Stimulated activated naive CD8-positive, alpha-beta T cell treated with anti-CD3 and anti-CD28 coated beads, Interleukin-15, amount 100 ng/mL, for 72 hours (primary cell): ENCODE measurements at regions not wholly inside any gene's neighbourhood (a gene's known extent, or its start where the extent isn't known, plus 50 kb on each side); places are given as distances from the start of the nearest gene placed in this dataset.

Experiments
- ATAC-seq: fragments of 150-1000 bp; cut with Tn5 transposase; 2 replicates; pipeline ENCODE4 v1.10.0; 2021; ENCODE audit warnings: mild to moderate bottlenecking, moderate library complexity
- DNase-seq, 2 donors: peaks; one replicate each; pipeline ENCODE4 v3.0.0; 2021 to 2022
- H3K27ac Mint-ChIP-seq, 2 donors: one replicate each; pipeline ENCODE4 v1.8.0; 2022; ENCODE audit warnings: mild to moderate bottlenecking in 2 of 2, mixed read lengths in 2 of 2, moderate library complexity in 2 of 2
- H3K27me3 Mint-ChIP-seq: one replicate; pipeline ENCODE4 v1.8.0; 2022; ENCODE audit warnings: mixed read lengths
- H3K4me1 Mint-ChIP-seq: one replicate; pipeline ENCODE4 v1.8.0; 2022; ENCODE audit warnings: mild to moderate bottlenecking, mixed read lengths
- H3K4me3 Mint-ChIP-seq, 2 donors: one replicate each; pipeline ENCODE4 v1.8.0; 2022; ENCODE audit warnings: mild to moderate bottlenecking in 2 of 2, mixed read lengths in 2 of 2, moderate library complexity in 1 of 2
- H3K9me3 Mint-ChIP-seq, 2 donors: one replicate each; pipeline ENCODE4 v1.8.0; 2022; ENCODE audit warnings: mixed read lengths in 2 of 2

DNA sequence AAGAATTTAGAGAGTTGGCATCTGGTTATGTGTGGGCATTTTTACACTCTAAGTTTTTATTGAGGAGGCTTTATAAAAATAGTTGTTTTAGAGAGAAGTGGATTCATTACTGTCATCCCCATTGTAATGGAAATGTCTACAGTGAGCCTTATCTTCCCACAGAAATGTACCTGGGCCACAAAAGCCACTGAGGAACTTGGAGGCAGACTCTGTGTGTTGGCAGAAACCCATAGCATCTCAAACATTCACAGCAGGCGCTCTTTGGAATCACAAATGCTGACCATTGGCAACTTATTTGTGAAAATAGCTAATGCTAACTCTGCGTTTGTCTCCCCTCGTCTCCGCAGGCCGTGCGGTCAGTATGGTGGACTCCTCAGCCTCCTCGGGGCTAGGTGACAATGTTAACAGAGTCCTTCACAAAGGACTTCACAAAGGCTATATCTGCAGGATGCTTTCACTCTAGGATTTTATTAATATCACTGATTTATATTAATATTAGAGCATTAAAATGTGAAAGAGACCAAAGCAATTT is 689.1 kb upstream of the POU3F3 start:
- ATAC-seq (no peak), DNase-seq (no peak)
- Mint-ChIP-seq H3K4me1 (no peaks in the 10 kb centered on the region), H3K27me3 (no peaks in the 10 kb centered on the region), H3K4me3 (no peak overlapping the region), H3K27ac (no peak overlapping the region), H3K9me3 (peaks cover 10 to 12% of the 10 kb centered on the region in 2 donors)

DNA sequence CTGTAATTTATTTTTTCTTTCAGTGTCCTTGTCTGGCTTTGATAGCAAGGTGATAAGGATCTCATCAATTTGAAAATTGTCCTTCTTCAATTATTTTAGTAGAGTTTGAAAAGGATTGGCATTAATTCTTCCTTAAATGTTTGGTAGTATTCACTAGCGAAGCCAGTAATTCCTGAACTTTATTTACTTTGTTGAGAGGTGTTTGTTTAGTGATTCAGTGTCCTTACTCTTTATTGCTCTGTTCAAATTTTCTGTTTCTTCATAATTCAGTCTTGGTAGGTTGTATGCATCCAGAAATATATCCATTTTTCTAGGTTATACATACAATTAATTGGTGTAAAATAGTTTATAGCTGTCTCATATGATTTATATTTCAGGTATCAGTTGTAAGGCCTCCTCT is 676.7 kb upstream of the POU3F3 start:
- Mint-ChIP-seq H3K4me3 (no peak overlapping the region), H3K4me1 (no peaks in the 10 kb centered on the region), H3K27ac (no peak overlapping the region), H3K9me3 (peaks cover 10 to 35% of the 10 kb centered on the region in 2 donors), H3K27me3 (no peaks in the 10 kb centered on the region)
- DNase-seq (no peak), ATAC-seq (no peak)

DNA sequence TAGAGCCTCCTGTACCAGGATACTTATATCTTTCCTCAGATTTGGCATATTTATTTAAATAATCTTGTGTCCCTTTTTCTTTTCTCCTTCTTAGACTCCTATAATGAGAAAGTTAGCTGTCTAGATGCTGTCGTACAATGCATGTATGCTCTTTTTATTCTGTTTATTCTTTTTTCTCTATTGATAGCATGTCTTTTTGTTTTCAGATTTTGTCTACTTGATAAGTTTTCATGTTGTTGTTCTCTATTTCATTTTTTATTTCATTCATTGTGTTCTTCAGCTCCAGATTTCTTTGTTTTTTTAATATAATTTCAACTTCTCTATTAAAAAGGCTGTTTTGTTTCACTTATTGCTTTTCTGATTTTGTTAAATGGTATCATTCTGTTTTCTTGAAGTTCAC is 674.3 kb upstream of the POU3F3 start:
- Mint-ChIP-seq H3K27ac (no peak overlapping the region), H3K4me1 (no peaks in the 10 kb centered on the region), H3K4me3 (no peak overlapping the region), H3K9me3 (peaks cover 15 to 42% of the 10 kb centered on the region in 2 donors), H3K27me3 (no peaks in the 10 kb centered on the region)
- ATAC-seq (no peak), DNase-seq (no peak)

DNA sequence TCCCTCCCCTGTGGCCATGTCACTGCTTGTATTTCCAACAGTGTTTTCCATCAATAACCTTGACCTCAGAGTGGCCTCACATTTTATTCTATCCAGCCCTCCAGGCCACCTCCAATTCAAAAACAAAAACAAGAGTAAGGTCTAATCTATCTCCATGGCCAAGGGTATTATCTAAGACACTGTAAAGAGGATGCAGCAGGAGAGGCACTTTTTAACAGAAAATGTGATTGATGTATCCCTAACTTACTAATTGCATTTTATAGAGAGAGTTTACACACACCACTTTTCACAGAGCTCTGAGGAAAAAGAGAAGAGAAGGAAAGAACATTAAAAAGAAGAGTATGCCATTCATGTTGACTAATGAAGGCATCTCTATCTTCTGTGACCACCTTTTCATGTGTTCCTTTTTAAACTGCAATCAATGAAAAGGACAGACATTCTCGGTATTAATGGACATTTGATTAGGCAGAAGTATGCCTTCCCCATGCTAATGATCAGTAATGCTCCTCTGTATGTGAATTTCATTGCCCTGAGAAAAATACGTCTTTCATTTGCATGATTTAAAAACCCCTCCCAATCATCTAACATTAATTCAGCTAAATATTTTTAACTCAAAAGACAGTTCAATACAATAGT is 653.3 kb upstream of the POU3F3 start:
- no peak overlapping the region for H3K4me3 Mint-ChIP-seq

DNA sequence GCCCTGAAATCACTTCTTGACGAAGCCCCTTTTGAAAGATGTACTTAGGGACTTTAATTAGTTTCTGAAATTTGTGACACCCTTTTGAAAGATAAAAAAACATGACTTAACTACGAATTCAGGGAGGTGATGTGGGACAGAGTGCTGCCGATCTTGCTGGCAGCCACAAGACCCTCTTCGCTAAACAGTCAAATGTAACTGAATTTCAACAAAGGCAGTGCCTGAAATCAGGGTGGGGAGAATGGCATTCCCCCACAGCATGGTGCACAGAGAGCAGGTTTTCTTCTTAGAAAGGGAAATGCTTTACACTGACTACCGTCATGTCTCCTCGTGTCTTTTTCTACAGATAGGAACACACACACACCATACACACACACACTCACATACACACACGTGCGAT is 640.2 kb upstream of the POU3F3 start:
- H3K27me3 Mint-ChIP-seq = no peaks in the 10 kb centered on the region
- H3K4me3 Mint-ChIP-seq = no peak overlapping the region
- H3K4me1 Mint-ChIP-seq = no peaks in the 10 kb centered on the region
- ATAC-seq (no peak), DNase-seq (no peak)
- H3K9me3 Mint-ChIP-seq = peaks cover 0 to 13% of the 10 kb centered on the region in 2 donors
- H3K27ac Mint-ChIP-seq = no peak overlapping the region

More for the DNA sequence above, 653.3 kb upstream of the POU3F3 start:
- ATAC-seq (no peak), DNase-seq (no peak)
- Mint-ChIP-seq H3K27me3 (no peaks in the 10 kb centered on the region), H3K27ac (no peak overlapping the region), H3K9me3 (peaks cover 0 to 7% of the 10 kb centered on the region in 2 donors), H3K4me1 (no peaks in the 10 kb centered on the region)

DNA sequence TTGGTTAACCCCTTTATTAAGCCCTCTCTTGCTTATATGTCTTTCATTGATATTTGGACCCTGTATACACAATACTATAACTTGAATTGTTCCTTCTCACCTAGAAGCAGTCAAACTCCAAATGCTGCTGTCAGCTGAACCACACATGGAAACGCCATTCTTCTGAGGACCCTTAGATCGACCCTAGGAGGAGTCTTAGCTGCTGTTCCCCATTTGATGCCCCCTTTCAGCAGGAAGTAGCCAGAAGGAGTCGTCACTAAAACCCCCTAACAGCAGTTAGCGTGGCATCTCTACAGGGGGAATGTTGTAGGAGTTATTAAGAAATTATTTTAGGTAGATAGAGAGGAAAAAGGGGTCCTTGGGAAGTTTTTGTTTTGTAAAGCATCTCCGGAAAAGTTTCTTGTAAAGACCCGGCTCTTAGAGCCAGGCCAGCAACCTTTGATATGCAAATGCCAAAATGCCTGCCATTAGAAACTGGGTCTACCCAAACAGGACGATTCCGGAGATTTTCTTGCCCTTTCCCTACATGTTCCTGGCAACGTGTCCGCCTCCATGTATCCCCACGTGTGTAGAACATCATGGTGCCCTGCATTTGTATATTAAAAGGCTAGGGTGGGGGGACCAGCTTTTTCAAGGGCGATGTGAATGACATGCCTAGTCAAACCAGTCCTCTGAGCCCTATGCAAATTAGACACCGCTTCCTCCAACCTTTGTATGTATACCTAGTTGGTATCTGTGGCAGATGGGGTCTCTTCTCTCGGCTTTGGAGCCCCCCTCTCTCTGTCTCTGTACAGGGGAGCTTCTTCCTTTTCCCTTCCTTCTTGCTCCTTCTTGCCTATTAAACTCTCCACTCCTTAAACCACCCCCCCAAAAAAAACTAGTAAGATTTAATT is 638.4 kb upstream of the POU3F3 start:
- Mint-ChIP-seq H3K4me3 (no peak overlapping the region), H3K27ac (no peak overlapping the region), H3K4me1 (no peaks in the 10 kb centered on the region), H3K27me3 (no peaks in the 10 kb centered on the region), H3K9me3 (peaks cover 0 to 13% of the 10 kb centered on the region in 2 donors)
- ATAC-seq (no peak), DNase-seq (no peak)

DNA sequence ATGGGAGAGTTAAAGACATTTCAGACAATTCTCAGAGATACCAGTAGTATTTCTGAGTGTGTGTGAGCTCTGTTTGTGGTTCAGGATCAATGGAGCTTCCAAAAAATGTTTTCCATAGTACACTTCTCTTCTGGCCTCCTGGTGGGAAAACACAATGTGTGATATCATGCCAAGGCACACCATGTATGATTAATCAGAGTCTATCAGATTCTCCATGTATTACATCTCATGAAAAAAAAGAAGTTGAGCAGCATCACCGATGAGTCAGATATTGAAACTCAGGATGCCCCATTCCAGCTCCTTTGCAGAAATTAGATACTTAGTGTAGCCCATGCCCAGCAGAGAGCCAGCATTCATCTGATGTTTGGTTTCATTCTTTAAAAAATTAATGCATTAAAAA is 620.3 kb upstream of the POU3F3 start:
- Mint-ChIP-seq H3K27me3 (no peaks in the 10 kb centered on the region), H3K4me1 (no peaks in the 10 kb centered on the region), H3K9me3 (peaks cover 7 to 12% of the 10 kb centered on the region in 2 donors), H3K27ac (no peak overlapping the region), H3K4me3 (no peak overlapping the region)
- ATAC-seq (no peak), DNase-seq (no peak)

DNA sequence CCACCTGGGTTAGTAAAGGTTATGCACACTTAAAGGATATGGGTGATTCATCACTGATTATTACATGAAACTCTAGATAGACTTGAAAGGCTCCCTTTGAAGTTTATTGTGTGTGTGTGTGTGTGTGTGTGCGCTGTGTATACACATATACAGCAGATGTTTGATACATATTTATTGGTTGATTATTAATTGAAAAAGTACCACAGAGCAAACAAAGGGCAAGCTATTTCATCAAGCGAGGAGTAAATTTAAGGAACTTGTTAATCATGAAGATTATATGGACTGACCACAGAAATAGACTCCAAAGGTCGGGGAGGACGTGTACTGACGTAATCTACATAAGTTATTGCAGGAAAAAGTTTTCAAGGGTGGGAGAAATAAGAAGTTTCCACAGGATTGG is 617.4 kb upstream of the POU3F3 start:
- no peak overlapping the region for H3K27ac Mint-ChIP-seq
- H3K9me3 Mint-ChIP-seq = peaks cover 17 to 23% of the 10 kb centered on the region in 2 donors
- no peaks in the 10 kb centered on the region for H3K27me3 Mint-ChIP-seq
- DNase-seq (no peak), ATAC-seq (no peak)
- H3K4me1 Mint-ChIP-seq = no peaks in the 10 kb centered on the region
- no peak overlapping the region for H3K4me3 Mint-ChIP-seq

DNA sequence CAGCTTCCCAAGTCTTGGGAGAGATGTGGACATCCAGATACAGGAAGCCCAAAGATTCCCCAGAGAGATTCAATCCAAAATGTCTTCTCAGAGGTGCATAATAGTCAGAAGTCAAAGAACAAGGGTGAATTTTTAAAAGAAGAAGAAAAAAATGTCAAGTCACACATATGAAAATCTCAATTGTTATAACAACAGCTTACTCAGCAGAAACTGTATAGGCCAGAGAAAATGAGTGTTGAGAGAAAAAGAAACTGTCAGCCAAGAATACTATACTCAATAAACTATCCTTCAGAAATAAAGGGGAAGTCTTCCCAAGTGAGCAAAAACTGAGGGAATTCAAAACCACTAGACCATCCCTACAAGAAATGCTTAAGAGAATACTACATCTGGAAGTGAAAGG is 612.9 kb upstream of the POU3F3 start:
- no peaks in the 10 kb centered on the region for H3K27me3 Mint-ChIP-seq
- H3K4me3 Mint-ChIP-seq = no peak overlapping the region
- no peak overlapping the region for H3K27ac Mint-ChIP-seq
- peaks cover 17 to 26% of the 10 kb centered on the region in 2 donors for H3K9me3 Mint-ChIP-seq
- no peaks in the 10 kb centered on the region for H3K4me1 Mint-ChIP-seq
- ATAC-seq (no peak), DNase-seq (no peak)

DNA sequence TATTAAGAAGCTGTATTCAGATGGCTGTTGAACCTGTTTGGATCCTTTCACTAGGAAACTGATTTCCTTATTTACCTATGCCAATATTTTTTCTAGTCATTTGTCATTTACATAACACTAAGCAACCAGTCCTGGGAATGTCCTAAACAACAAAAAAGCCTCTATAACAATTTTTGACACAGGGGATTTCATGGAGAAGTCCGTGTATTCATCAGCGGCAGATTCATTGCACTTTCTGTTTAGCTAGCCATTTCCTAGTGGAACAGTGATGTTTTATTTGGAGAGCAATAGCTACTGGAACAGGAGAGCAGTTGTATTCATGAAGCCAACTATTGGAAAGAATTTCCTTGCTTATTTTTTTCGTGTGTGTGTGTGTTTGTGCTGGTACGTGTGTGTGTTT is 604.3 kb upstream of the POU3F3 start:
- Mint-ChIP-seq H3K4me1 (no peaks in the 10 kb centered on the region), H3K27me3 (no peaks in the 10 kb centered on the region), H3K4me3 (no peak overlapping the region), H3K9me3 (peaks cover 0 to 11% of the 10 kb centered on the region in 2 donors), H3K27ac (no peak overlapping the region)
- ATAC-seq = no peak
- DNase-seq = no peak

DNA sequence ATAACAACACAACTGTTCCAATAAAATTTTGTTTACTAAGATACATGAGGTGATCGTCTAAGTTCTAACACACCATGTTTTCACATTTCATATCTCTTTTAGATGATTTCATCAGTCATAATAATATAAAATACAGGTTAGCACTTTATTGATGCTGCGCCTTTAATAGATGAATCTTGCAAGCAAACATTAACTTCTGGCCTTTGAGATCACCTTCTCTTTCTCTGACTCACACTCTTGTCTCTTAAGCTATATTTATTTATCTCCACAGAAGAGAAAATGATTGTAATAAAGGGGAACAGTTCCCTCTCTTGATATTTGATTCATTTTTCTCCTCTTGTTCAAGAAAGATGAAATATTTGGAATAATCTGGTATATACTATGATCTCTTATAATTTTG is 603.3 kb upstream of the POU3F3 start:
- no peaks in the 10 kb centered on the region for H3K4me1 Mint-ChIP-seq

DNA sequence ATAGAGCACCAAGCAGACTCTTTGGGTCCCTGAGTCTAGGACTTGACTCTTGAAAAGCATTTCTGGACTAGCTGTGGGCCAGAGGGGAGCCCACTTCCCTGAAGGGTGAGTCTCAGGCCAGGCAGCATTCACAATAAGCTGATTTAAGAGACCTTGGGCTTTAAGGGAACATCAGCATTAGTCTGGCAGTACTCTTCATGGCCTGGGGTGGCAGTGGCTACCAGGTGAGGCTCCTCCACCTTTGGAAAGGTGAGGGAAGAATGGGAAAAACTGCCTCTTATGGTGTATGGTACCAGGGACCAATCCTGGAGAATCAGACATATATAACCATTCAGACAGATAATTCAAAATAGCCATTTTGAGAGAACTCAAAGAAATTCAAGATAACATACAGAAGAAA is 599.9 kb upstream of the POU3F3 start:
- peaks cover 0 to 19% of the 10 kb centered on the region in 2 donors for H3K9me3 Mint-ChIP-seq
- no peak for DNase-seq
- ATAC-seq = no peak
- H3K27me3 Mint-ChIP-seq = no peaks in the 10 kb centered on the region
- no peaks in the 10 kb centered on the region for H3K4me1 Mint-ChIP-seq
- H3K4me3 Mint-ChIP-seq = no peak overlapping the region
- no peak overlapping the region for H3K27ac Mint-ChIP-seq

More for the DNA sequence above, 603.3 kb upstream of the POU3F3 start:
- Mint-ChIP-seq H3K9me3 (peaks cover 0 to 14% of the 10 kb centered on the region in 2 donors), H3K4me3 (no peak overlapping the region), H3K27ac (no peak overlapping the region), H3K27me3 (no peaks in the 10 kb centered on the region)
- ATAC-seq = no peak
- DNase-seq = no peak

DNA sequence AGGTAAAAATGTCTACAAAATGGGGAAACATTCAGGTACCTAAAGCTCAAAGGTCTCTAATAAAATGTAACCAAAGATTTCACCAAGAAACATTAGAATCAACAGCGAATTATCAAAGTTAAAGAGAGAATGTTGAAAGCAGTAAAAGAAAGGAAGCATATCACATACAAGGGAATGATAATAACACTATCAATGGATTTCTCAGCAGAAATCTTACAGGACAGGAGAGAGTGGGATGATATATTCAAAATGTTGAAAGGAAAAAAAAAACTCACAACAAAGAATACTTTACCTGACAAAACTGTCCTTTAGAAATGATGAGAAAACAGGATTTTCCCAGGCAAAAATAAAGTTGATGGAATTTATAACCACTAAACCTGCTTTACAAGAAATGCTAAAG is 591.2 kb upstream of the POU3F3 start:
- H3K27ac Mint-ChIP-seq = no peak overlapping the region

DNA sequence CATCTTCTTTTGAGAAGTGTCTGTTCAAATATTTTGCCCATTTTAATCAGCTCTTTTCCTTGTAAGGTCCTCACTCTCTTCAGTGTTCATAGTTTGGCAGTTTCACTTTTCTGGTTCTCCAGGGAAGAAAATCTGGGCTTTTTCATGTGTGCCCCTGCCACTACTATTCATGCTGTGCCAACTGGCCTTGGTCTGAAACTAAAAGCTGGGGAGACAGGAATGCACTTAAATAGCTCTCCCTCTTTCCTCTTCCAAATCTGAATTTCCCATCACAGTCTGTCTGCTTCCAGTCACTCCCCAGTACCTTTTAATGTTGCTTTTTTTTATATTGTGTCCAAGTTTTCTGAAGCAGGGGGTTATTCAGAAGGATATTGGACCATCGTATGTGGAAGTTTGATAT is 574.3 kb upstream of the POU3F3 start:
- H3K4me3 Mint-ChIP-seq = no peak overlapping the region
- H3K9me3 Mint-ChIP-seq = no peaks in the 10 kb centered on the region
- no peaks in the 10 kb centered on the region for H3K4me1 Mint-ChIP-seq
- DNase-seq = no peak
- ATAC-seq = no peak
- H3K27ac Mint-ChIP-seq = no peak overlapping the region
- H3K27me3 Mint-ChIP-seq = no peaks in the 10 kb centered on the region

More for the DNA sequence above, 591.2 kb upstream of the POU3F3 start:
- Mint-ChIP-seq H3K4me1 (no peaks in the 10 kb centered on the region), H3K4me3 (no peak overlapping the region), H3K27me3 (no peaks in the 10 kb centered on the region), H3K9me3 (peaks cover 35 to 37% of the 10 kb centered on the region in 2 donors)
- DNase-seq = no peak
- no peak for ATAC-seq

DNA sequence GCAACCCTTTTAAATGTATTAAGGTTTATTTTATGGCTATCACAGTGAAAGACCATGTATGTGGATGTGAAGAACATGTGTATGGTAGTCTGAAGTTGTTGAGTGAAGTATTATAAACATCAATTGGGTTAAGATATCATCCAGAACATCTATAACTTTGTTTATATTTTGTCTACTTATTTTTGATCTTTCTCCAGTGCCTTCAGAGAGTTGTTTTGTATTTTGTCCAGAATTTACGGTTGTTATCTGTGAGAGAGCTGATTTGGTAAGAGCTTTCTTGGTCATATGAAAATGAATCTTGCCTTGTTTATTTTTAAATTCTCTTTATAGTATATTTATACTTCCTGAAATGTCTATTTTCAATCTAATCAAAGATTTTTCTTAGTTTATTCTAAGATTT is 573.7 kb upstream of the POU3F3 start:
- ATAC-seq = no peak

DNA sequence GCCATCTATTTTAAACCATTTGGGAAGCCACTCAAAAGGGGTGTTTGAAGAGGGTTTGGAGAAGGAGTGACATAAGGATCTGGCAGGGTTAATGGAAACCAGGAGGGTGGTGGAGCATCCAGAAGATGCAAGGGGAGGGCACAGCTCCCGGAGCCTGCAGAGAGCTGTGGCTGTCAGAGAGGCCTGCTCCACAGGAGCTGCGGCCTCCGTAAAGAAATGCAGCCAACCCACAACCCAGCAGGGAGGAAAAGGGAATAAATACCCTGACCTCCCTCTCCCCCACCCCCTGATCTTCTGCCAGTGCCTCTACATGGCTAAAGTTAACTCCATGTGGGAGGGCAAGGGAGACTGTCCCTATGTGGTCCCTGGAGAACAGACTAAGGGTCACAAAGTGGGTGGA is 567.1 kb upstream of the POU3F3 start:
- Mint-ChIP-seq H3K4me1 (no peaks in the 10 kb centered on the region), H3K27me3 (peaks cover 8% of the 10 kb centered on the region), H3K27ac (no peak overlapping the region), H3K9me3 (no peaks in the 10 kb centered on the region), H3K4me3 (no peak overlapping the region)
- DNase-seq (no peak), ATAC-seq (no peak)

More for the DNA sequence above, 573.7 kb upstream of the POU3F3 start:
- Mint-ChIP-seq H3K27ac (no peak overlapping the region), H3K27me3 (no peaks in the 10 kb centered on the region), H3K4me3 (no peak overlapping the region), H3K9me3 (no peaks in the 10 kb centered on the region), H3K4me1 (no peaks in the 10 kb centered on the region)
- DNase-seq = no peak
